PC-3 (cell line): ENCODE measurements at regions not wholly inside any gene's neighbourhood (a gene's known extent, or its start where the extent isn't known, plus 50 kb on each side); places are given as distances from the start of the nearest gene placed in this dataset.

Source experiments
- ATAC-seq: fragments of 200-7000 bp; cut with Tn5 transposase; 2 replicates; pipeline ENCODE4 v1.9.1; 2020; ENCODE audit warnings: mild to moderate bottlenecking, moderate library complexity
- BruUV-seq: library from RNA; stranded (reverse); fragments of 400-500 nt; replicated peaks from 2 replicates; lab custom pipeline; 2021; lab: Mats Ljungman, UMichigan
- CTCF ChIA-PET: fragments of 300-600 bp; sonication (Branson Sonifier 250); formaldehyde crosslinking; loops from one replicate; lab custom pipeline; 2022; ENCODE audit warnings: antibody characterized with exemption; lab: Charles Lee
- POLR2A ChIA-PET: fragments of 300-600 bp; sonication (Branson Sonifier 250); formaldehyde crosslinking; loops from one replicate; lab custom pipeline; 2022; ENCODE audit warnings: antibody characterized with exemption; ENCODE audit not compliant: unreplicated experiment; lab: Charles Lee
- DNase-seq: peaks from one replicate; pipeline ENCODE4 v3.0.0-alpha.2; 2015
- H2AFZ ChIP-seq: fragments of 300-600 bp; sonication (generic); 2 replicates; pipeline ENCODE4 v1.6.0; 2016; ENCODE audit warnings: antibody characterized with exemption, low read length
- H3F3A ChIP-seq: fragments of 300-600 bp; sonication (generic); one replicate; pipeline ENCODE4 v1.6.0; 2017; ENCODE audit warnings: antibody characterized with exemption, low read length, control low read depth, mild to moderate bottlenecking; ENCODE audit not compliant: unreplicated experiment
- H3K27ac ChIP-seq: fragments of 300-600 bp; sonication (generic); 2 replicates; pipeline ENCODE4 v1.5.1; 2016; ENCODE audit warnings: mild to moderate bottlenecking, low read length
- H3K27me3 ChIP-seq: fragments of 300-600 bp; sonication (generic); 2 replicates; pipeline ENCODE4 v1.6.1; 2016; ENCODE audit warnings: low read length, mixed read lengths
- H3K36me3 ChIP-seq: fragments of 300-600 bp; sonication (generic); 2 replicates; pipeline ENCODE4 v1.6.1; 2016; ENCODE audit warnings: low read depth, mixed run types, low read length, mixed read lengths
- H3K4me1 ChIP-seq: fragments of 300-600 bp; sonication (generic); 2 replicates; pipeline ENCODE4 v1.5.1; 2016; ENCODE audit warnings: low read length; ENCODE audit not compliant: insufficient read depth
- H3K4me2 ChIP-seq: fragments of 300-600 bp; sonication (generic); 2 replicates; pipeline ENCODE4 v1.6.0; 2016; ENCODE audit warnings: low read length
- H3K4me3 ChIP-seq: fragments of 300-600 bp; sonication (generic); 2 replicates; pipeline ENCODE4 v1.5.1; 2016; ENCODE audit warnings: mild to moderate bottlenecking, low read length, mixed read lengths
- H3K79me2 ChIP-seq: fragments of 300-600 bp; sonication (generic); 2 replicates; pipeline ENCODE4 v1.6.1; 2017; ENCODE audit warnings: low read length, mixed read lengths
- H3K9ac ChIP-seq: fragments of 300-600 bp; sonication (generic); 2 replicates; pipeline ENCODE4 v1.6.0; 2016; ENCODE audit warnings: mild to moderate bottlenecking, low read length
- H3K9me2 ChIP-seq: fragments of 300-600 bp; sonication (generic); replicated peaks from 2 replicates; pipeline ENCODE4 v1.6.1; 2016; ENCODE audit warnings: mixed run types, low read length, mixed read lengths
- H3K9me3 ChIP-seq: fragments of 300-600 bp; sonication (generic); 2 replicates; pipeline ENCODE4 v1.6.1; 2016; ENCODE audit warnings: low read length, mixed read lengths
- H4K20me1 ChIP-seq: fragments of 300-600 bp; sonication (generic); 2 replicates; pipeline ENCODE4 v1.6.1; 2016; ENCODE audit warnings: low read length, mixed read lengths
- EZH2 ChIP-seq: fragments of 300-600 bp; sonication (generic); IDR thresholded peaks from one replicate; pipeline ENCODE4 v1.6.1; 2017; ENCODE audit warnings: antibody characterized with exemption, mild to moderate bottlenecking, low read length; ENCODE audit not compliant: unreplicated experiment
- EZH2phosphoT487 ChIP-seq: fragments of 300-600 bp; sonication (generic); IDR thresholded peaks from 2 replicates; pipeline ENCODE4 v1.6.1; 2018; ENCODE audit warnings: mild to moderate bottlenecking, antibody characterized with exemption, low read length, borderline replicate concordance
- intact Hi-C: fragments of 100-400 bp; cut with micrococcal nuclease; formaldehyde crosslinking; loops from 2 replicates; pipeline ENCODE4 v1.9.0; 2023
- TF ChIP-seq, protein P1 (sequence below): fragments of 300-600 bp; sonication (generic); conservative IDR thresholded peaks from 2 replicates; pipeline ENCODE4 v1.5.1; 2017; ENCODE audit warnings: antibody characterized with exemption, low read depth, mild to moderate bottlenecking, low read length

DNA sequence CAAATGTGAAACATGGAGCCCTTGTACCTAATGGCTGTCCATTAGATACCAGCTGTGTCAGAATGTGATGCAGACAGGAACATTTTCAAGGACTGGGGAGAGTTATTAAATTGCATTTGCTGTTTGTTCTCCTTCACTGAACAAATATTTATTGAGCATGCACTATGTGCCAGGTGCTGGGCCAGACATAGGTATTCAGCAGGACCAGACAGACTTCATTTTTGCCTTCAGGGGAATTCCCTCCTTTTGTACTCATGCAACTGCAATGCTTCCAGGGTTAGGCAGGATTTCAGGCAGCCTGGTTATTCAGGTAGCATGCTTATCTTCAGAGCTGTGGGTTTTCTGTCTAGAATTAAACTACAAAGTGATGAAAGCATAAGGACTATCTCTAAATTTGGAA lies 64.2 kb upstream of the SMYD2 start:
- Histone ChIP-seq H3K4me1 (peaks cover 75% of the 10 kb centered on the region), H4K20me1 (no peaks in the 10 kb centered on the region), H3K9me3 (no peaks in the 10 kb centered on the region), H3K27me3 (no peaks in the 10 kb centered on the region), H3K79me2 (no peaks in the 10 kb centered on the region), H3K4me2 (peak overlapping the region; percentile 50), H2AFZ (no peak overlapping the region), H3F3A (no peaks in the 10 kb centered on the region), H3K9ac (no peak overlapping the region), H3K27ac (0 out of 2 replicates have a peak overlapping the region, but pooled peaks have one; percentile 10), H3K9me2 (no peaks in the 10 kb centered on the region), H3K36me3 (no peaks in the 10 kb centered on the region), H3K4me3 (no peak overlapping the region)
- ATAC-seq (peak; percentile 49), DNase-seq (peak; percentile 95)
- no TSS peak for BruUV-seq
- intact Hi-C loops, result no loop called here
- ChIA-PET CTCF (no interaction called here), POLR2A (no interaction called here)
- TF ChIP-seq, protein P1, sequence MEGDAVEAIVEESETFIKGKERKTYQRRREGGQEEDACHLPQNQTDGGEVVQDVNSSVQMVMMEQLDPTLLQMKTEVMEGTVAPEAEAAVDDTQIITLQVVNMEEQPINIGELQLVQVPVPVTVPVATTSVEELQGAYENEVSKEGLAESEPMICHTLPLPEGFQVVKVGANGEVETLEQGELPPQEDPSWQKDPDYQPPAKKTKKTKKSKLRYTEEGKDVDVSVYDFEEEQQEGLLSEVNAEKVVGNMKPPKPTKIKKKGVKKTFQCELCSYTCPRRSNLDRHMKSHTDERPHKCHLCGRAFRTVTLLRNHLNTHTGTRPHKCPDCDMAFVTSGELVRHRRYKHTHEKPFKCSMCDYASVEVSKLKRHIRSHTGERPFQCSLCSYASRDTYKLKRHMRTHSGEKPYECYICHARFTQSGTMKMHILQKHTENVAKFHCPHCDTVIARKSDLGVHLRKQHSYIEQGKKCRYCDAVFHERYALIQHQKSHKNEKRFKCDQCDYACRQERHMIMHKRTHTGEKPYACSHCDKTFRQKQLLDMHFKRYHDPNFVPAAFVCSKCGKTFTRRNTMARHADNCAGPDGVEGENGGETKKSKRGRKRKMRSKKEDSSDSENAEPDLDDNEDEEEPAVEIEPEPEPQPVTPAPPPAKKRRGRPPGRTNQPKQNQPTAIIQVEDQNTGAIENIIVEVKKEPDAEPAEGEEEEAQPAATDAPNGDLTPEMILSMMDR, result no peak
- TF ChIP-seq EZH2phosphoT487 (no peak), EZH2 (no peak)

DNA sequence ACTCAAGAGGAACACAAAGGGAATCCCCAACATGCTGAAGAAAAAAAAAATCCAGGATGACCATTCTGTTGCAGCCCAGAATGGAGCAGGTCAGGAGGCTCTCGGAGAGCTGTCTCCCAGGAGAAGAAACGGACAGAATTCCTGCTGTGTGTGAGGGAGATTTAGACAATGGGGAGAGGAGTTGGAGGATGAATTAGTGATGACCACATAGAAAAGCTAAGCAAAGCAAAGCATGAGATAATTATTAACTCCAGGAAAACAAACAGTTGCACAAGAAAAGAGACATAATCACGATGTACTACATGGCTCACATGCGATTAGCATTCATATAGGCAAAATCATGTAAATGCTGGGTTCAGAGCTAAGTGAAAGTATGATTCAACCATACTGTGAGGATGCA lies 61.1 kb upstream of the SMYD2 start:
- no peaks in the 10 kb centered on the region for H3K79me2 ChIP-seq
- H4K20me1 ChIP-seq, result no peaks in the 10 kb centered on the region
- CTCF ChIA-PET, result interaction anchor here (1.1 kb wide), 1 partner anchor 109 kb away, joined by 5 read pairs; no protein-coding TSS in a partner anchor
- no peak overlapping the region for H3K4me2 ChIP-seq
- no peaks in the 10 kb centered on the region for H3K9me2 ChIP-seq
- H3F3A ChIP-seq, result no peaks in the 10 kb centered on the region
- BruUV-seq, result no TSS peak
- H3K27ac ChIP-seq, result no peak overlapping the region
- no peak overlapping the region for H3K9ac ChIP-seq
- no peak for TF ChIP-seq EZH2
- TF ChIP-seq, protein P1, result no peak
- no peak for TF ChIP-seq EZH2phosphoT487
- no peak overlapping the region for H3K4me3 ChIP-seq
- peaks cover 49% of the 10 kb centered on the region for H3K4me1 ChIP-seq
- no peak for ATAC-seq
- no peak for DNase-seq
- no peaks in the 10 kb centered on the region for H3K27me3 ChIP-seq
- H3K9me3 ChIP-seq, result no peaks in the 10 kb centered on the region
- intact Hi-C loops, result no loop called here
- H3K36me3 ChIP-seq, result no peaks in the 10 kb centered on the region
- POLR2A ChIA-PET, result no interaction called here
- no peak overlapping the region for H2AFZ ChIP-seq

- TF ChIP-seq, protein P1, result no peak
- TF ChIP-seq EZH2phosphoT487 (no peak), EZH2 (no peak)
- H3K9me3 ChIP-seq, result no peaks in the 10 kb centered on the region
- H3K4me1 ChIP-seq, result peaks cover 39% of the 10 kb centered on the region
- no peak overlapping the region for H3K27ac ChIP-seq
- H4K20me1 ChIP-seq, result no peaks in the 10 kb centered on the region
- no TSS peak for BruUV-seq
- H3K4me2 ChIP-seq, result peak overlapping the region; percentile 4; the same call in 1 of the 2 replicates
- DNase-seq (peak; percentile 87), ATAC-seq (peak; percentile 61)
- CTCF ChIA-PET, result interaction anchor here (0.5 to 0.7 kb wide), 2 partner anchors 46 to 426 kb away, joined by 3 to 4 read pairs; no protein-coding TSS in a partner anchor
- H3K79me2 ChIP-seq, result no peaks in the 10 kb centered on the region
- no peaks in the 10 kb centered on the region for H3K9me2 ChIP-seq
- no peaks in the 10 kb centered on the region for H3F3A ChIP-seq
- intact Hi-C loops, result no loop called here
- no peak overlapping the region for H3K9ac ChIP-seq
- H3K4me3 ChIP-seq, result no peak overlapping the region
- POLR2A ChIA-PET, result no interaction called here
- no peaks in the 10 kb centered on the region for H3K27me3 ChIP-seq
- no peaks in the 10 kb centered on the region for H3K36me3 ChIP-seq
- no peak overlapping the region for H2AFZ ChIP-seq
Observed at GRCh38 chr1:214220891-214221290, 60.1 kb upstream of the SMYD2 start.
